IMR-90 (cell line): ENCODE measurements at regions not wholly inside any gene's neighbourhood (a gene's known extent, or its start where the extent isn't known, plus 50 kb on each side); places are given as distances from the start of the nearest gene placed in this dataset.

Experiments used
- ATAC-seq: fragments of 200-7000 bp; cut with Tn5 transposase; 2 replicates; pipeline ENCODE4 v1.9.1; 2020; ENCODE audit warnings: low read depth, mild to moderate bottlenecking, moderate library complexity
- BruUV-seq: library from RNA; stranded (reverse); fragments of 400-500 nt; replicated peaks from 2 replicates; lab custom pipeline; 2021; lab: Mats Ljungman, UMichigan
- CTCF ChIA-PET: fragments of 300-600 bp; formaldehyde crosslinking; extraction: SDS; loops from one replicate; lab custom pipeline; 2021; ENCODE audit warnings: antibody characterized with exemption; lab: Yijun Ruan, JAX
- POLR2A ChIA-PET: fragments of 300-600 bp; sonication (Branson Sonifier 250); formaldehyde crosslinking; loops from one replicate; lab custom pipeline; 2022; ENCODE audit warnings: antibody characterized with exemption; ENCODE audit not compliant: unreplicated experiment; lab: Charles Lee
- DNase-seq: peaks from one replicate; pipeline ENCODE4 v3.0.0; 2013
- H2AFZ ChIP-seq: replicated peaks from 2 replicates; pipeline ENCODE3; 2013; ENCODE audit warnings: low read length, mild to moderate bottlenecking; ENCODE audit not compliant: poor library complexity
- H2AK5ac ChIP-seq: 2 replicates; pipeline ENCODE4 v1.6.1; 2013; ENCODE audit warnings: low read depth, low read length, inconsistent platforms
- H2AK9ac ChIP-seq: replicated peaks from 2 replicates; pipeline ENCODE3; 2013; ENCODE audit warnings: mild to moderate bottlenecking, low read depth, low read length, moderate library complexity; ENCODE audit not compliant: poor library complexity
- H2BK120ac ChIP-seq: 2 replicates; pipeline ENCODE4 v1.6.1; 2013; ENCODE audit warnings: low read depth, low read length, inconsistent platforms
- H2BK15ac ChIP-seq: 3 replicates; pipeline ENCODE4 v1.6.1; 2013; ENCODE audit warnings: low read depth, low read length, inconsistent platforms
- H2BK20ac ChIP-seq: 2 replicates; pipeline ENCODE4 v1.6.1; 2013; ENCODE audit warnings: low read depth, mild to moderate bottlenecking, inconsistent platforms, low read length, moderate library complexity
- H2BK5ac ChIP-seq: 2 replicates; pipeline ENCODE4 v1.6.1; 2013; ENCODE audit warnings: mild to moderate bottlenecking, low read depth, low read length, inconsistent platforms; ENCODE audit not compliant: poor library complexity, severe bottlenecking
- H3K14ac ChIP-seq: replicated peaks from 2 replicates; pipeline ENCODE4 v1.6.1; 2013; ENCODE audit warnings: low read depth, low read length, inconsistent platforms
- H3K18ac ChIP-seq: 2 replicates; pipeline ENCODE4 v1.6.1; 2013; ENCODE audit warnings: low read depth, low read length, control low read depth
- H3K23ac ChIP-seq: 2 replicates; pipeline ENCODE4 v1.6.1; 2013; ENCODE audit warnings: low read depth, low read length, inconsistent platforms
- H3K27ac ChIP-seq: 2 replicates; pipeline ENCODE4 v1.5.1; 2013; ENCODE audit warnings: mild to moderate bottlenecking, control low read depth, low read length; ENCODE audit not compliant: insufficient read depth
- H3K27me3 ChIP-seq: 2 replicates; pipeline ENCODE4 v1.6.1; 2013; ENCODE audit warnings: low read length; ENCODE audit not compliant: control insufficient read depth, insufficient read depth
- H3K36me3 ChIP-seq: 2 replicates; pipeline ENCODE4 v1.6.1; 2013; ENCODE audit warnings: low read length, mixed read lengths; ENCODE audit not compliant: control insufficient read depth, insufficient read depth
- H3K4ac ChIP-seq: 2 replicates; pipeline ENCODE4 v1.6.1; 2013; ENCODE audit warnings: low read depth, low read length, inconsistent platforms
- H3K4me1 ChIP-seq: 2 replicates; pipeline ENCODE4 v1.6.1; 2013; ENCODE audit warnings: low read length, mixed read lengths; ENCODE audit not compliant: control insufficient read depth, insufficient read depth
- H3K4me2 ChIP-seq: 2 replicates; pipeline ENCODE4 v1.6.1; 2013; ENCODE audit warnings: low read depth, mild to moderate bottlenecking, control low read depth, low read length, moderate library complexity
- H3K4me3 ChIP-seq: 2 replicates; pipeline ENCODE4 v1.5.1; 2013; ENCODE audit warnings: low read depth, mild to moderate bottlenecking, control low read depth, low read length, moderate library complexity; ENCODE audit not compliant: insufficient read depth
- H3K56ac ChIP-seq: 2 replicates; pipeline ENCODE4 v1.6.1; 2013; ENCODE audit warnings: low read length, inconsistent platforms; ENCODE audit not compliant: insufficient read depth; ENCODE audit errors: extremely low read depth
- H3K79me1 ChIP-seq, 2 experiments: 2 replicates each; pipeline ENCODE4 v1.6.1; 2013; ENCODE audit warnings: low read length in 2 of 2, inconsistent platforms in 1 of 2, low read depth in 1 of 2
- H3K9ac ChIP-seq: 2 replicates; pipeline ENCODE4 v1.6.1; 2013; ENCODE audit warnings: low read depth, low read length, control low read depth
- H3K9me1 ChIP-seq: 2 replicates; pipeline ENCODE4 v1.6.1; 2013; ENCODE audit warnings: low read length, inconsistent platforms; ENCODE audit not compliant: insufficient read depth
- H3K9me3 ChIP-seq: 2 replicates; pipeline ENCODE4 v1.6.1; 2013; ENCODE audit warnings: low read length; ENCODE audit not compliant: control insufficient read depth, insufficient read depth
- H4K20me1 ChIP-seq: 2 replicates; pipeline ENCODE4 v1.6.1; 2013; ENCODE audit warnings: low read length, inconsistent platforms; ENCODE audit not compliant: insufficient read depth
- H4K5ac ChIP-seq: 2 replicates; pipeline ENCODE4 v1.6.1; 2013; ENCODE audit warnings: mild to moderate bottlenecking, low read depth, low read length, control low read depth
- H4K8ac ChIP-seq, 2 experiments: 2 replicates each; pipeline ENCODE4 v1.6.1; 2013; ENCODE audit warnings: low read depth in 2 of 2, low read length in 2 of 2, control low read depth in 1 of 2, inconsistent platforms in 1 of 2
- H4K91ac ChIP-seq: 2 replicates; pipeline ENCODE4 v1.6.1; 2013; ENCODE audit warnings: low read depth, low read length, inconsistent platforms; ENCODE audit not compliant: insufficient read depth
- CEBPB ChIP-seq: IDR thresholded peaks from 2 replicates; pipeline ENCODE4 v1.6.1; 2012; ENCODE audit warnings: low read depth, low read length, improper control_type of control experiment
- WGBS, 2 experiments: methylation state at CpG; one replicate each; pipeline versions ENCODE4 v1.1.5 to v1.1.7; 2013; ENCODE audit warnings: missing lambda C conversion rate in 2 of 2; ENCODE audit not compliant: insufficient read length in 1 of 2; ENCODE audit errors: extremely low coverage in 2 of 2; 5-methylcytosine and 5-hydroxymethylcytosine counted together
- dilution Hi-C: fragments of 300-500 bp; cut with HindIII; formaldehyde crosslinking; loops from one replicate; pipeline ENCODE4 v1.14.3; 2018; ENCODE audit warnings: low sequenced_read_pairs; ENCODE audit not compliant: unreplicated experiment
- in situ Hi-C: fragments of 300-500 bp; cut with MboI; formaldehyde crosslinking; loops from 3 replicates; pipeline ENCODE4 v1.14.3; 2019; ENCODE audit warnings: low sequenced_read_pairs, inconsistent platforms, mixed read lengths
- intact Hi-C: fragments of 100-400 bp; cut with micrococcal nuclease; formaldehyde crosslinking; loops from 2 replicates; pipeline ENCODE4 v1.10.0; 2022

- ChIA-PET POLR2A (no interaction called here), CTCF (interaction anchor here (0.6 kb wide), 1 partner anchor 10 kb away, joined by 4 read pairs; no protein-coding TSS in a partner anchor)
- Histone ChIP-seq H3K79me1 (no peaks in the 10 kb centered on the region), H3K4me2 (no peak overlapping the region), H2BK20ac (no peak overlapping the region), H2BK120ac (no peak overlapping the region), H3K9ac (no peak overlapping the region), H3K14ac (no peak overlapping the region), H2BK15ac (no peak overlapping the region), H3K23ac (no peak overlapping the region), H4K20me1 (no peaks in the 10 kb centered on the region), H2AK9ac (no peak overlapping the region), H2AK5ac (no peak overlapping the region), H3K27ac (no peak overlapping the region), H3K9me1 (no peaks in the 10 kb centered on the region), H3K9me3 (no peaks in the 10 kb centered on the region; the same call in 1 of the 2 replicates), H3K36me3 (no peaks in the 10 kb centered on the region), H2BK5ac (no peak overlapping the region), H3K18ac (no peak overlapping the region), H2AFZ (no peak overlapping the region), H4K5ac (no peak overlapping the region), H4K91ac (no peak overlapping the region), H3K4me1 (no peaks in the 10 kb centered on the region), H3K56ac (no peak overlapping the region), H3K4ac (no peak overlapping the region), H4K8ac (no peak overlapping the region), H3K27me3 (no peaks in the 10 kb centered on the region), H3K4me3 (no peak overlapping the region)
- no TSS peak for BruUV-seq
- TF ChIP-seq CEBPB: no peak
- in situ Hi-C loops: no loop called here
- DNase-seq (no peak), ATAC-seq (no peak)
- intact Hi-C loops: no loop called here
- no CpG with 5 or more reads among the region's 1 CpG for WGBS, 2 experiments
- dilution Hi-C loops: no loop called here
These were observed 647.7 kb upstream of the ZNF804A start for GRCh38 chr2:183950673-183951072.
